PC-3 (cell line): ENCODE measurements at regions not wholly inside any gene's neighbourhood (a gene's known extent, or its start where the extent isn't known, plus 50 kb on each side); places are given as distances from the start of the nearest gene placed in this dataset.

ENCODE experiments used
- ATAC-seq: fragments of 200-7000 bp; cut with Tn5 transposase; 2 replicates; pipeline ENCODE4 v1.9.1; 2020; ENCODE audit warnings: mild to moderate bottlenecking, moderate library complexity
- BruUV-seq: library from RNA; stranded (reverse); fragments of 400-500 nt; replicated peaks from 2 replicates; lab custom pipeline; 2021; lab: Mats Ljungman, UMichigan
- CTCF ChIA-PET: fragments of 300-600 bp; sonication (Branson Sonifier 250); formaldehyde crosslinking; loops from one replicate; lab custom pipeline; 2022; ENCODE audit warnings: antibody characterized with exemption; lab: Charles Lee
- POLR2A ChIA-PET: fragments of 300-600 bp; sonication (Branson Sonifier 250); formaldehyde crosslinking; loops from one replicate; lab custom pipeline; 2022; ENCODE audit warnings: antibody characterized with exemption; ENCODE audit not compliant: unreplicated experiment; lab: Charles Lee
- DNase-seq: peaks from one replicate; pipeline ENCODE4 v3.0.0-alpha.2; 2015
- H2AFZ ChIP-seq: fragments of 300-600 bp; sonication (generic); 2 replicates; pipeline ENCODE4 v1.6.0; 2016; ENCODE audit warnings: antibody characterized with exemption, low read length
- H3F3A ChIP-seq: fragments of 300-600 bp; sonication (generic); one replicate; pipeline ENCODE4 v1.6.0; 2017; ENCODE audit warnings: antibody characterized with exemption, low read length, control low read depth, mild to moderate bottlenecking; ENCODE audit not compliant: unreplicated experiment
- H3K27ac ChIP-seq: fragments of 300-600 bp; sonication (generic); 2 replicates; pipeline ENCODE4 v1.5.1; 2016; ENCODE audit warnings: mild to moderate bottlenecking, low read length
- H3K27me3 ChIP-seq: fragments of 300-600 bp; sonication (generic); 2 replicates; pipeline ENCODE4 v1.6.1; 2016; ENCODE audit warnings: low read length, mixed read lengths
- H3K36me3 ChIP-seq: fragments of 300-600 bp; sonication (generic); 2 replicates; pipeline ENCODE4 v1.6.1; 2016; ENCODE audit warnings: low read depth, mixed run types, low read length, mixed read lengths
- H3K4me1 ChIP-seq: fragments of 300-600 bp; sonication (generic); 2 replicates; pipeline ENCODE4 v1.5.1; 2016; ENCODE audit warnings: low read length; ENCODE audit not compliant: insufficient read depth
- H3K4me2 ChIP-seq: fragments of 300-600 bp; sonication (generic); 2 replicates; pipeline ENCODE4 v1.6.0; 2016; ENCODE audit warnings: low read length
- H3K4me3 ChIP-seq: fragments of 300-600 bp; sonication (generic); 2 replicates; pipeline ENCODE4 v1.5.1; 2016; ENCODE audit warnings: mild to moderate bottlenecking, low read length, mixed read lengths
- H3K79me2 ChIP-seq: fragments of 300-600 bp; sonication (generic); 2 replicates; pipeline ENCODE4 v1.6.1; 2017; ENCODE audit warnings: low read length, mixed read lengths
- H3K9ac ChIP-seq: fragments of 300-600 bp; sonication (generic); 2 replicates; pipeline ENCODE4 v1.6.0; 2016; ENCODE audit warnings: mild to moderate bottlenecking, low read length
- H3K9me2 ChIP-seq: fragments of 300-600 bp; sonication (generic); replicated peaks from 2 replicates; pipeline ENCODE4 v1.6.1; 2016; ENCODE audit warnings: mixed run types, low read length, mixed read lengths
- H3K9me3 ChIP-seq: fragments of 300-600 bp; sonication (generic); 2 replicates; pipeline ENCODE4 v1.6.1; 2016; ENCODE audit warnings: low read length, mixed read lengths
- H4K20me1 ChIP-seq: fragments of 300-600 bp; sonication (generic); 2 replicates; pipeline ENCODE4 v1.6.1; 2016; ENCODE audit warnings: low read length, mixed read lengths
- EZH2 ChIP-seq: fragments of 300-600 bp; sonication (generic); IDR thresholded peaks from one replicate; pipeline ENCODE4 v1.6.1; 2017; ENCODE audit warnings: antibody characterized with exemption, mild to moderate bottlenecking, low read length; ENCODE audit not compliant: unreplicated experiment
- EZH2phosphoT487 ChIP-seq: fragments of 300-600 bp; sonication (generic); IDR thresholded peaks from 2 replicates; pipeline ENCODE4 v1.6.1; 2018; ENCODE audit warnings: mild to moderate bottlenecking, antibody characterized with exemption, low read length, borderline replicate concordance
- intact Hi-C: fragments of 100-400 bp; cut with micrococcal nuclease; formaldehyde crosslinking; loops from 2 replicates; pipeline ENCODE4 v1.9.0; 2023
- TF ChIP-seq, protein P1 (sequence below): fragments of 300-600 bp; sonication (generic); conservative IDR thresholded peaks from 2 replicates; pipeline ENCODE4 v1.5.1; 2017; ENCODE audit warnings: antibody characterized with exemption, low read depth, mild to moderate bottlenecking, low read length

DNA sequence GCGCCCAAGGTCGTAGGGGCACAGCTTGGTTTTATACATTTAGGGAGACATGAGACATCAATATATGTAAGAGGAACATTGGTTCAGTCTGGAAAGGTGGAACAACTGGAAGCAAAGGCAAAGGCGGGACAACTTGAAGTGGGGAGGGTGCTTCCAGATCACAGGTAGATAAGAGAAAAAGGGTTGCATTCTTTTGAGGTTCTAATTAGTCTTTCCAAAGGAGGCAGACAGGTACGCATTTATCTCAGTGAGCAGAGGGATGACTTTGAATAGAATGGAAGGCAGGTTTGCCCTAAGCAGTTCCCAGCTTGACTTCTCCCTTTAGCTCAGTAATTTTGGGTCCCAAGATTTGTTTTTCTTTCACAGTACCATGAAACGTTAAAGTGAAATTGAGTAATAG is 223.2 kb downstream of the FAM47A start:
- Histone ChIP-seq H3K79me2 (no peaks in the 10 kb centered on the region), H3K4me3 (no peak overlapping the region), H3K36me3 (no peaks in the 10 kb centered on the region), H3K4me2 (no peak overlapping the region), H3F3A (no peaks in the 10 kb centered on the region), H2AFZ (no peak overlapping the region), H3K27me3 (no peaks in the 10 kb centered on the region), H3K9me2 (no peaks in the 10 kb centered on the region), H3K9ac (no peak overlapping the region), H3K27ac (no peak overlapping the region), H3K9me3 (no peaks in the 10 kb centered on the region), H4K20me1 (no peaks in the 10 kb centered on the region), H3K4me1 (no peaks in the 10 kb centered on the region)
- TF ChIP-seq, protein P1, sequence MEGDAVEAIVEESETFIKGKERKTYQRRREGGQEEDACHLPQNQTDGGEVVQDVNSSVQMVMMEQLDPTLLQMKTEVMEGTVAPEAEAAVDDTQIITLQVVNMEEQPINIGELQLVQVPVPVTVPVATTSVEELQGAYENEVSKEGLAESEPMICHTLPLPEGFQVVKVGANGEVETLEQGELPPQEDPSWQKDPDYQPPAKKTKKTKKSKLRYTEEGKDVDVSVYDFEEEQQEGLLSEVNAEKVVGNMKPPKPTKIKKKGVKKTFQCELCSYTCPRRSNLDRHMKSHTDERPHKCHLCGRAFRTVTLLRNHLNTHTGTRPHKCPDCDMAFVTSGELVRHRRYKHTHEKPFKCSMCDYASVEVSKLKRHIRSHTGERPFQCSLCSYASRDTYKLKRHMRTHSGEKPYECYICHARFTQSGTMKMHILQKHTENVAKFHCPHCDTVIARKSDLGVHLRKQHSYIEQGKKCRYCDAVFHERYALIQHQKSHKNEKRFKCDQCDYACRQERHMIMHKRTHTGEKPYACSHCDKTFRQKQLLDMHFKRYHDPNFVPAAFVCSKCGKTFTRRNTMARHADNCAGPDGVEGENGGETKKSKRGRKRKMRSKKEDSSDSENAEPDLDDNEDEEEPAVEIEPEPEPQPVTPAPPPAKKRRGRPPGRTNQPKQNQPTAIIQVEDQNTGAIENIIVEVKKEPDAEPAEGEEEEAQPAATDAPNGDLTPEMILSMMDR = no peak
- no peak for TF ChIP-seq EZH2
- no peak for TF ChIP-seq EZH2phosphoT487
- DNase-seq = no peak
- intact Hi-C loops = no loop called here
- CTCF ChIA-PET = no interaction called here
- no peak for ATAC-seq
- POLR2A ChIA-PET = no interaction called here
- no TSS peak for BruUV-seq

DNA sequence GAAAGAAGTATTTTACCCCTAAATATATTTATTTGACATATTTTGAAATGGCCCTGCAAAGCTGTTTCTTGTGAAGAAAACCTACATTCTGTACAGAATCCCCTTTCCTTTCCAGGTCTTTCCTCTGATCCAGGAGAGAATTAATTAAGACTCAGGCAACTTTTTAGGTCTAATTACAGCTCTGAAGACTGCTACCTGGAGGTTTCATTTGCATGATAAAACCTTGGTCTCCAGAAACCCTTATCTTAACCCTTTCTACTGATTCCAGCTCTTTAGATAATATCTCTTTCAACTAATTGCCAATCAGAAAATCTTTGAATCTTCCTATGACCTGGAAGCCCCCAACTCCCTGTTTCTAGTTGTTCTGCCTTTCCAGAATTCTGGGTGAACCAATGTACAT is 224.0 kb downstream of the FAM47A start:
- H4K20me1 ChIP-seq = no peaks in the 10 kb centered on the region
- CTCF ChIA-PET = no interaction called here
- no peak overlapping the region for H2AFZ ChIP-seq
- no peaks in the 10 kb centered on the region for H3K4me1 ChIP-seq
- H3K27ac ChIP-seq = no peak overlapping the region
- no peaks in the 10 kb centered on the region for H3F3A ChIP-seq
- no peaks in the 10 kb centered on the region for H3K9me3 ChIP-seq
- POLR2A ChIA-PET = no interaction called here
- no peak for DNase-seq
- H3K36me3 ChIP-seq = no peaks in the 10 kb centered on the region
- no peak overlapping the region for H3K9ac ChIP-seq
- H3K9me2 ChIP-seq = no peaks in the 10 kb centered on the region
- H3K79me2 ChIP-seq = no peaks in the 10 kb centered on the region
- no peak overlapping the region for H3K4me2 ChIP-seq
- H3K27me3 ChIP-seq = no peaks in the 10 kb centered on the region
- no TSS peak for BruUV-seq
- TF ChIP-seq, protein P1 = no peak
- TF ChIP-seq EZH2phosphoT487 (no peak), EZH2 (no peak)
- ATAC-seq = no peak
- no peak overlapping the region for H3K4me3 ChIP-seq
- intact Hi-C loops = no loop called here

DNA sequence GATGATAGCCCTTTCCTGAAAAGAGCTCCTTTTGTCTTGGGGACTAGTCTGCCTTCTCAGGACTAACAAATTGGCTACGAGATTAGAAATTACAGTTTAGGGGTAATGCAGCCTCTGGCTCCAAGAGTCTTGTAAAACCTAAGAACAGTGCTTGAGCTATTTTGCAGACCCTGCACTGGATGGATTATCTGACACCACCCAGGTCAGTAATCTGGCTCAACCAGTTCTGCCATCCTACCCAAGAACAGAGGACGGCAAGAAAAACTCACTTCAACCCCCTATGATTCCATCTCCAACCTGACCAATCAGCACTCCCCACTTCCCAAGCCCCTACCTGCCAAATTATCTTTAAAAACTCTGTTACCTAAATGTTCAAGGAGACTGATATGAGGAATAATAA is 225.1 kb downstream of the FAM47A start:
- Histone ChIP-seq H3K4me2 (no peak overlapping the region), H2AFZ (no peak overlapping the region), H3K79me2 (no peaks in the 10 kb centered on the region), H3F3A (no peaks in the 10 kb centered on the region), H4K20me1 (no peaks in the 10 kb centered on the region), H3K27ac (no peak overlapping the region), H3K4me1 (no peaks in the 10 kb centered on the region), H3K9ac (no peak overlapping the region), H3K36me3 (no peaks in the 10 kb centered on the region), H3K9me3 (no peaks in the 10 kb centered on the region), H3K4me3 (no peak overlapping the region), H3K9me2 (no peaks in the 10 kb centered on the region), H3K27me3 (no peaks in the 10 kb centered on the region)
- ChIA-PET CTCF (no interaction called here), POLR2A (no interaction called here)
- BruUV-seq = no TSS peak
- TF ChIP-seq EZH2phosphoT487 (no peak), EZH2 (no peak)
- TF ChIP-seq, protein P1 = no peak
- intact Hi-C loops = no loop called here
- DNase-seq = no peak
- no peak for ATAC-seq
